Tibial artery (tissue), 4 donors: ENCODE measurements at regions not wholly inside any gene's neighbourhood (a gene's known extent, or its start where the extent isn't known, plus 50 kb on each side); places are given as distances from the start of the nearest gene placed in this dataset.

Experiments
- DNase-seq, 2 donors: peaks; one replicate each; pipeline ENCODE4 v3.0.0-alpha.2; 2019
- H3K27ac ChIP-seq, 2 donors: fragments of 200-600 bp; sonication (generic) in 1 of 2; 1 replicate in 1 of 2; 2 replicates in 1 of 2; pipeline ENCODE4 v1.5.1; 2018 to 2019; ENCODE audit warnings: mild to moderate bottlenecking in 1 of 2
- H3K27me3 ChIP-seq, 2 donors: fragments of 200-600 bp; sonication (generic) in 1 of 2; one replicate each; pipeline versions ENCODE4 v1.5.1 to v1.6.0; 2016 to 2019
- H3K36me3 ChIP-seq, 3 donors: fragments of 200-600 bp; sonication (generic) in 2 of 3; one replicate each; pipeline ENCODE4 v1.5.1; 2016 to 2019; ENCODE audit warnings: mild to moderate bottlenecking in 2 of 3
- H3K4me1 ChIP-seq, 4 donors: fragments of 200-600 bp; sonication (generic) in 2 of 4; 1 replicate in 3 of 4; 2 replicates in 1 of 4; pipeline ENCODE4 v1.5.1; 2016 to 2019
- H3K4me3 ChIP-seq, 2 donors: fragments of 200-600 bp; sonication (generic) in 1 of 2; 1 replicate in 1 of 2; 2 replicates in 1 of 2; pipeline ENCODE4 v1.5.1; 2018 to 2019; ENCODE audit warnings: mild to moderate bottlenecking in 2 of 2
- H3K9me3 ChIP-seq, 3 donors: fragments of 200-600 bp; sonication (generic) in 1 of 3; one replicate each; pipeline ENCODE4 v1.5.1; 2016 to 2019
- intact Hi-C: fragments of 100-400 bp; cut with DNase I; formaldehyde crosslinking; loops from one replicate; pipeline ENCODE4 v1.15.0; 2023; ENCODE audit warnings: low total_unique reads
- TF ChIP-seq, protein P1 (sequence below), 2 experiments: fragments of 200-600 bp in 1 of 2; fragments of 450-650 bp in 1 of 2; IDR thresholded peaks; one replicate each; pipeline ENCODE4 v1.5.1; 2017 to 2019; ENCODE audit warnings: antibody characterized with exemption in 2 of 2, mild to moderate bottlenecking in 1 of 2, moderate library complexity in 1 of 2

DNA sequence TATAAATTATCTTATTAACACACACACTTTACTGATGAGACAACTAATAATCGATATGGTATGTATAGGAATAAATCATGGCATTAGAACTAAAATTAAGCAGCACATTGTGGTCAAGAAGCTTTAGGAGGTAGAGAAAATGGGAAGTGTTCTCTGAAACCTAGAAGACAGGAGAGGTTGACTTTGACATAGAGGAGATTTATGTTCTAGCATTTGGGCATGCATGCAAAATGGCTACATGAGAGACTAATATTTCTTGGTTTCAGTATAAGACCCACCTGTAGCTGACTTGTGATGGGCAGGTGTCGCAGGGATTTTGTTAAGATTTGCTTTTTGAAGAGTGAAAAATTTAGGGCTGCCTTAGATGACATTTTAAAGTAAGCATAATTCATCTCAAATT lies 209.7 kb upstream of the POU1F1 start:
- Histone ChIP-seq H3K36me3 (no peaks in the 10 kb centered on the region), H3K4me1 (no peaks in the 10 kb centered on the region), H3K27ac (no peak overlapping the region), H3K4me3 (no peak overlapping the region), H3K9me3 (no peaks in the 10 kb centered on the region), H3K27me3 (no peaks in the 10 kb centered on the region)
- intact Hi-C loops: no loop called here
- no peak for DNase-seq
- TF ChIP-seq, protein P1, sequence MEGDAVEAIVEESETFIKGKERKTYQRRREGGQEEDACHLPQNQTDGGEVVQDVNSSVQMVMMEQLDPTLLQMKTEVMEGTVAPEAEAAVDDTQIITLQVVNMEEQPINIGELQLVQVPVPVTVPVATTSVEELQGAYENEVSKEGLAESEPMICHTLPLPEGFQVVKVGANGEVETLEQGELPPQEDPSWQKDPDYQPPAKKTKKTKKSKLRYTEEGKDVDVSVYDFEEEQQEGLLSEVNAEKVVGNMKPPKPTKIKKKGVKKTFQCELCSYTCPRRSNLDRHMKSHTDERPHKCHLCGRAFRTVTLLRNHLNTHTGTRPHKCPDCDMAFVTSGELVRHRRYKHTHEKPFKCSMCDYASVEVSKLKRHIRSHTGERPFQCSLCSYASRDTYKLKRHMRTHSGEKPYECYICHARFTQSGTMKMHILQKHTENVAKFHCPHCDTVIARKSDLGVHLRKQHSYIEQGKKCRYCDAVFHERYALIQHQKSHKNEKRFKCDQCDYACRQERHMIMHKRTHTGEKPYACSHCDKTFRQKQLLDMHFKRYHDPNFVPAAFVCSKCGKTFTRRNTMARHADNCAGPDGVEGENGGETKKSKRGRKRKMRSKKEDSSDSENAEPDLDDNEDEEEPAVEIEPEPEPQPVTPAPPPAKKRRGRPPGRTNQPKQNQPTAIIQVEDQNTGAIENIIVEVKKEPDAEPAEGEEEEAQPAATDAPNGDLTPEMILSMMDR (IDR thresholded peaks at IDR 0.05): no peak

DNA sequence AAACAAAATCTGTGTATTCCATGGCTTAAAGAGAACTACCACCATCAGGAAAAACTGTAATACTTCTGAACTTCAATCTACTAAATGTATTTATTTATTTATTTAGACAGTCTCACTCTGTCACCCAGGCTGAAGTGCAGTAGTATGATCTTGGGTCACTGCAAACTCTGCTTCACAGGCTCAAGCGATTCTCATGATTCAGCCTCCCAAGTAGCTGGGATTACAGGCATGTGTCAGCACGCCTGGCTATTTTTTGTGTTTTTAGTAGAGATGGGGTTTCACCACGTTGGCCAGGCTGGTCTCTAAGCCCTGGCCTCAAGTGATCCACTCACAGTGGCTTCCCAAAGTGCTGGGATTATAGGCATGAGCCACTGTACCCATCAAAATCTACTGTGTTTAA lies 202.3 kb upstream of the POU1F1 start:
- H3K4me1 ChIP-seq: no peaks in the 10 kb centered on the region
- intact Hi-C loops: no loop called here
- TF ChIP-seq, protein P1 (IDR thresholded peaks at IDR 0.05): no peak
- no peaks in the 10 kb centered on the region for H3K27me3 ChIP-seq
- H3K27ac ChIP-seq: no peak overlapping the region
- no peaks in the 10 kb centered on the region for H3K36me3 ChIP-seq
- DNase-seq: no peak
- H3K4me3 ChIP-seq: no peak overlapping the region
- H3K9me3 ChIP-seq: no peaks in the 10 kb centered on the region

DNA sequence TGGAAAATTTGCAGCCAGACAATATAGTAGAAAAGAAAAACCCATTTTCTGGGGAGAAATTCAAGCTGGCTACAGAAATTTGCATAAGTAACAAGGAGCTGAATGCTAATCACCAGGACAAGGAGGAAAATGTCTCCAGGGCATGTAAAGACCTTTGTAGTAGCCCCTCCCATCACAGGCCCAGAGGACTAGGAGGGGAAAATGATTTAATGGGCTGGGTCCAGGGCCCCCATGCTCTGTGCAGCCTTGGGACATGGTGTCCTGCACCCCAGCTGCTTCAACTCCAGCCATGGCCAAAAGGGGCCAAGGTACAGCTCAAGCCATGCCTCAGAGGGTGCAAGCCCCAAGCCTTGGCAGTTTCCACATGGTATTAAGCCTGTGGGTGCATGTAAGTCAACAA lies 197.6 kb upstream of the POU1F1 start:
- TF ChIP-seq, protein P1 (IDR thresholded peaks at IDR 0.05): no peak
- H3K27ac ChIP-seq: no peak overlapping the region
- H3K36me3 ChIP-seq: no peaks in the 10 kb centered on the region
- H3K9me3 ChIP-seq: no peaks in the 10 kb centered on the region
- H3K4me1 ChIP-seq: no peaks in the 10 kb centered on the region
- no peaks in the 10 kb centered on the region for H3K27me3 ChIP-seq
- no peak overlapping the region for H3K4me3 ChIP-seq
- intact Hi-C loops: no loop called here
- no peak for DNase-seq

DNA sequence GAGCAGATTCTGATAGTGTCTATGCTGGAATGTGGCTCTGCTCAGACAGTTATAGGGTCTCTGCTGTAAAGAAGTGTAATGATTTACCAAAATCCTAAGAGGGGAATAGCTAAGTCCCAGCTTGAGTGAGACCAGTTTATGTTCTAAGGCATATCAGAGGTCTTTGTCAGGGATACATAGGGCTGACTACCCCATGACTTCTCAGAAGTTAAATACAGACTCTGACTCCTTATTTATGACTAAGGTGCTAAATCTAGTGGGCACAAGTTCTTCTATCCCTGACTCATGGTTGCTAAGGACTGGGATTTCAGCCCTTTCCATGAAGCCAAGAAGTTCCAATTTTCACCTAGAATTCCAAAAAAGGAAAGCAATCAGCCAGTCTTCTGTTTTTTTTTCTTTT lies 192.6 kb upstream of the POU1F1 start:
- intact Hi-C loops: no loop called here
- Histone ChIP-seq H3K27me3 (no peaks in the 10 kb centered on the region), H3K4me1 (no peaks in the 10 kb centered on the region), H3K9me3 (peaks cover 0 to 5% (median 0%) of the 10 kb centered on the region in 3 donors), H3K4me3 (no peak overlapping the region), H3K27ac (no peak overlapping the region), H3K36me3 (no peaks in the 10 kb centered on the region)
- TF ChIP-seq, protein P1 (IDR thresholded peaks at IDR 0.05): no peak
- no peak for DNase-seq

DNA sequence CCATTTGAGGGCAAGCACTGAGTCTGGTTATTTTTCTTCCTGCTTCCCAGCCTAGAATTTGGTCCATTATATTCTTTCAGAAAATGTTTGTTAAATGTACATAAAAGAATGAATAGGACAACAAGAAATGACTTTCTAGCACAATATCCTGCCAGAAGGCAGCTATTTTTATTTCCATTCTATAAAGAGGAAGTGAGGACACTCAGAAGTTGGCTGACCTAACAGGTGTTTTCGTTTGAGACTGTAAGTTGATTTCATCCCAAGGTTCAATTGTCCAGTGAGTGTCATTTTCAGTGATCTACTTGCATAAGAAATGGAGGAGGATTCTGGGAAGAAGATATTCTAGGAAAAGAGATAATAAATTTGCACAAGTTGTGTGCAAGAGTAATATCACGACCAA lies 191.9 kb upstream of the POU1F1 start:
- no peaks in the 10 kb centered on the region for H3K4me1 ChIP-seq
- TF ChIP-seq, protein P1 (IDR thresholded peaks at IDR 0.05): no peak
- H3K36me3 ChIP-seq: no peaks in the 10 kb centered on the region
- intact Hi-C loops: no loop called here
- H3K27me3 ChIP-seq: no peaks in the 10 kb centered on the region
- H3K27ac ChIP-seq: no peak overlapping the region
- peaks cover 0 to 5% (median 0%) of the 10 kb centered on the region in 3 donors for H3K9me3 ChIP-seq
- no peak for DNase-seq
- no peak overlapping the region for H3K4me3 ChIP-seq

DNA sequence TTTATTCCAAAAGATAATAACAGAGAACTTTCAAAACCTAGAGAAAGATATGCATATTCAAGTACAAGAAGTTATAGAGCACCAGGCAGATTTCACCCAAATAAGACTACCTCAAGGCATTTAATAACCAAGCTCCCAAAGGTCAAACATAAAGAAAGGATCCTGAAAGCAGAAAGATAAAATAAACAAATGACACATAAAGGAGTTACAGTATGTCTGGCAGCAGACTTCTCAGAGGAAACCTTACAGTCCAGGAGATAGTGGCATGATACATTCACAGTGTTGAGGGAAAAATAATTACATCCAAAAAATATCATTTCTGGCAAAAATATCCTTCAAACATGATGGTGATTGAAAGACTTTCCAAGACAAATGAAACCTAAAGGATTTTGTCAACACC lies 185.8 kb upstream of the POU1F1 start:
- DNase-seq: no peak
- TF ChIP-seq, protein P1 (IDR thresholded peaks at IDR 0.05): no peak
- peaks cover 0 to 5% (median 0%) of the 10 kb centered on the region in 3 donors for H3K9me3 ChIP-seq
- no peak overlapping the region for H3K4me3 ChIP-seq
- H3K27me3 ChIP-seq: no peaks in the 10 kb centered on the region
- intact Hi-C loops: no loop called here
- H3K27ac ChIP-seq: no peak overlapping the region
- no peaks in the 10 kb centered on the region for H3K4me1 ChIP-seq
- H3K36me3 ChIP-seq: no peaks in the 10 kb centered on the region
